ENCODE measurements at regions not wholly inside any gene's neighbourhood (a gene's known extent, or its start where the extent isn't known, plus 50 kb on each side); places are given as distances from the start of the nearest gene placed in this dataset.
A peak's percentile ranks its signal among the peaks of the same experiment; 100 is the strongest.
"Not testable (repeated sequence)": the region's sequence is repeated elsewhere in the genome, so short reads cannot be mapped to it uniquely, and the experiment has no call there.

GRCh38 chr16:72729552-72729951 is 318.4 kb downstream of the ZFHX3 start:
- DNase-seq; ATAC-seq (replicated peaks); H3K36me3 Mint-ChIP-seq (ENCODE audit: insufficient read depth); H3K4me1 Mint-ChIP-seq (ENCODE audit: low read depth in 2 of 2); H3K4me3 Mint-ChIP-seq; H3K27me3 Mint-ChIP-seq; H3K27ac Mint-ChIP-seq: not testable (repeated sequence)
- peaks cover 0 to 12% of the 10 kb centered on the region in 2 donors for H3K9me3 Mint-ChIP-seq

GRCh38 chr16:72728516-72728915 is 319.4 kb downstream of the ZFHX3 start:
- Mint-ChIP-seq H3K9me3 (peaks cover 0 to 7% of the 10 kb centered on the region in 2 donors), H3K4me3 (no peak overlapping the region), H3K4me1 (ENCODE audit: low read depth in 2 of 2) (no peaks in the 10 kb centered on the region), H3K36me3 (ENCODE audit: insufficient read depth) (no peaks in the 10 kb centered on the region), H3K27me3 (no peaks in the 10 kb centered on the region), H3K27ac (no peak overlapping the region)
- no peak for DNase-seq
- no peak for ATAC-seq (replicated peaks)

GRCh38 chr16:72727565-72727964 is 320.4 kb downstream of the ZFHX3 start:
- Mint-ChIP-seq H3K4me1 (ENCODE audit: low read depth in 2 of 2) (no peaks in the 10 kb centered on the region), H3K9me3 (peaks cover 0 to 7% of the 10 kb centered on the region in 2 donors), H3K27me3 (no peaks in the 10 kb centered on the region), H3K27ac (no peak overlapping the region), H3K4me3 (no peak overlapping the region), H3K36me3 (ENCODE audit: insufficient read depth) (no peaks in the 10 kb centered on the region)
- no peak for ATAC-seq (replicated peaks)
- no peak for DNase-seq

- no peak for ATAC-seq (replicated peaks)
- H3K9me3 Mint-ChIP-seq, result peaks cover 0 to 7% of the 10 kb centered on the region in 2 donors
- H3K27ac Mint-ChIP-seq, result no peak overlapping the region
- no peak overlapping the region for H3K4me3 Mint-ChIP-seq
- H3K27me3 Mint-ChIP-seq, result no peaks in the 10 kb centered on the region
- no peaks in the 10 kb centered on the region for H3K4me1 Mint-ChIP-seq (ENCODE audit: low read depth in 2 of 2)
- DNase-seq, result no peak
- no peaks in the 10 kb centered on the region for H3K36me3 Mint-ChIP-seq (ENCODE audit: insufficient read depth)
Measured at GRCh38 chr16:72725643-72726042, 322.3 kb downstream of the ZFHX3 start.

GRCh38 chr16:72723781-72724180 is 324.1 kb downstream of the ZFHX3 start:
- H3K27ac Mint-ChIP-seq, result no peak overlapping the region
- ATAC-seq (replicated peaks), result no peak
- no peaks in the 10 kb centered on the region for H3K36me3 Mint-ChIP-seq (ENCODE audit: insufficient read depth)
- peaks cover 0 to 1% of the 10 kb centered on the region in 2 donors for H3K9me3 Mint-ChIP-seq
- no peak for DNase-seq
- H3K4me1 Mint-ChIP-seq (ENCODE audit: low read depth in 2 of 2), result no peaks in the 10 kb centered on the region
- H3K27me3 Mint-ChIP-seq, result no peaks in the 10 kb centered on the region
- no peak overlapping the region for H3K4me3 Mint-ChIP-seq

GRCh38 chr16:72722552-72722951 is 325.4 kb downstream of the ZFHX3 start:
- H3K27me3 Mint-ChIP-seq, result no peaks in the 10 kb centered on the region
- no peaks in the 10 kb centered on the region for H3K4me1 Mint-ChIP-seq (ENCODE audit: low read depth in 2 of 2)
- no peak for DNase-seq
- H3K9me3 Mint-ChIP-seq, result no peaks in the 10 kb centered on the region
- no peaks in the 10 kb centered on the region for H3K36me3 Mint-ChIP-seq (ENCODE audit: insufficient read depth)
- no peak for ATAC-seq (replicated peaks)
- no peak overlapping the region for H3K27ac Mint-ChIP-seq
- no peak overlapping the region for H3K4me3 Mint-ChIP-seq

- Mint-ChIP-seq H3K27me3 (no peaks in the 10 kb centered on the region), H3K9me3 (no peaks in the 10 kb centered on the region), H3K36me3 (ENCODE audit: insufficient read depth) (no peaks in the 10 kb centered on the region), H3K4me3 (no peak overlapping the region), H3K4me1 (ENCODE audit: low read depth in 2 of 2) (no peaks in the 10 kb centered on the region), H3K27ac (no peak overlapping the region)
- no peak for DNase-seq
- no peak for ATAC-seq (replicated peaks)
Measured at GRCh38 chr16:72721981-72722380, 325.9 kb downstream of the ZFHX3 start.

GRCh38 chr16:72715267-72715666 is 332.7 kb downstream of the ZFHX3 start:
- Mint-ChIP-seq H3K9me3 (peaks cover 5 to 6% of the 10 kb centered on the region in 2 donors), H3K27ac (no peak overlapping the region), H3K36me3 (ENCODE audit: insufficient read depth) (no peaks in the 10 kb centered on the region), H3K4me1 (ENCODE audit: low read depth in 2 of 2) (no peaks in the 10 kb centered on the region), H3K4me3 (no peak overlapping the region), H3K27me3 (no peaks in the 10 kb centered on the region)
- ATAC-seq (replicated peaks), result no peak
- no peak for DNase-seq

GRCh38 chr16:72711823-72712222 is 336.1 kb downstream of the ZFHX3 start:
- Mint-ChIP-seq H3K4me1 (ENCODE audit: low read depth in 2 of 2) (no peaks in the 10 kb centered on the region), H3K36me3 (ENCODE audit: insufficient read depth) (no peaks in the 10 kb centered on the region), H3K27ac (no peak overlapping the region), H3K4me3 (no peak overlapping the region), H3K27me3 (no peaks in the 10 kb centered on the region), H3K9me3 (peaks cover 5 to 6% of the 10 kb centered on the region in 2 donors)
- ATAC-seq (replicated peaks) (no peak), DNase-seq (no peak)

GRCh38 chr16:72705801-72706200 is 342.1 kb downstream of the ZFHX3 start:
- ATAC-seq (replicated peaks) (no peak), DNase-seq (no peak)
- no peaks in the 10 kb centered on the region for H3K9me3 Mint-ChIP-seq
- no peak overlapping the region for H3K4me3 Mint-ChIP-seq
- peaks cover 0 to 6% of the 10 kb centered on the region in 2 donors for H3K27me3 Mint-ChIP-seq
- no peak overlapping the region for H3K27ac Mint-ChIP-seq
- H3K36me3 Mint-ChIP-seq (ENCODE audit: insufficient read depth), result no peaks in the 10 kb centered on the region
- H3K4me1 Mint-ChIP-seq (ENCODE audit: low read depth in 2 of 2), result no peaks in the 10 kb centered on the region

GRCh38 chr16:72704746-72705372 is 343.1 kb downstream of the ZFHX3 start:
- Mint-ChIP-seq H3K27me3 (peaks cover 0 to 6% of the 10 kb centered on the region in 2 donors), H3K27ac (no peak overlapping the region), H3K9me3 (no peaks in the 10 kb centered on the region), H3K36me3 (ENCODE audit: insufficient read depth) (no peaks in the 10 kb centered on the region), H3K4me3 (no peak overlapping the region), H3K4me1 (ENCODE audit: low read depth in 2 of 2) (no peaks in the 10 kb centered on the region)
- ATAC-seq (replicated peaks) (no peak), DNase-seq (no peak)

GRCh38 chr16:72689851-72690250 is 358.1 kb downstream of the ZFHX3 start:
- ATAC-seq (replicated peaks), result no peak

GRCh38 chr16:72680732-72681131 is 367.2 kb downstream of the ZFHX3 start:
- no peaks in the 10 kb centered on the region for H3K27me3 Mint-ChIP-seq
- no peak for DNase-seq
- no peaks in the 10 kb centered on the region for H3K4me1 Mint-ChIP-seq (ENCODE audit: low read depth in 2 of 2)
- ATAC-seq (replicated peaks), result no peak
- H3K27ac Mint-ChIP-seq, result no peak overlapping the region
- no peak overlapping the region for H3K4me3 Mint-ChIP-seq
- peaks cover 0 to 5% of the 10 kb centered on the region in 2 donors for H3K9me3 Mint-ChIP-seq
- H3K36me3 Mint-ChIP-seq (ENCODE audit: insufficient read depth), result no peaks in the 10 kb centered on the region

More at GRCh38 chr16:72689851-72690250, 358.1 kb downstream of the ZFHX3 start:
- peaks cover 3% of the 10 kb centered on the region for H3K36me3 Mint-ChIP-seq (ENCODE audit: insufficient read depth)
- H3K27ac Mint-ChIP-seq, result no peak overlapping the region
- no peaks in the 10 kb centered on the region for H3K27me3 Mint-ChIP-seq
- H3K4me3 Mint-ChIP-seq, result no peak overlapping the region
- no peaks in the 10 kb centered on the region for H3K9me3 Mint-ChIP-seq
- no peak for DNase-seq
- no peaks in the 10 kb centered on the region for H3K4me1 Mint-ChIP-seq (ENCODE audit: low read depth in 2 of 2)

- no peaks in the 10 kb centered on the region for H3K36me3 Mint-ChIP-seq (ENCODE audit: insufficient read depth)
- DNase-seq (no peak), ATAC-seq (replicated peaks) (no peak)
- peak overlapping the region in 1 of 2 donors; percentile 35 for H3K27ac Mint-ChIP-seq
- H3K4me3 Mint-ChIP-seq, result no peak overlapping the region
- no peaks in the 10 kb centered on the region for H3K27me3 Mint-ChIP-seq
- H3K4me1 Mint-ChIP-seq (ENCODE audit: low read depth in 2 of 2), result no peaks in the 10 kb centered on the region
- H3K9me3 Mint-ChIP-seq, result peaks cover 0 to 5% of the 10 kb centered on the region in 2 donors
Measured at GRCh38 chr16:72679856-72680255, 368.1 kb downstream of the ZFHX3 start.
